AG09309 (cell line): ENCODE measurements at regions not wholly inside any gene's neighbourhood (a gene's known extent, or its start where the extent isn't known, plus 50 kb on each side); places are given as distances from the start of the nearest gene placed in this dataset.

ENCODE experiments used
- DNase-seq: peaks from one replicate; pipeline ENCODE4 v3.0.0-alpha.2; 2010; ENCODE audit warnings: low read depth
- H3K4me3 ChIP-seq: 2 replicates; pipeline ENCODE4 v1.5.1; 2011; ENCODE audit warnings: mild to moderate bottlenecking, low read depth, low read length, moderate library complexity; ENCODE audit not compliant: control insufficient read depth
- TF ChIP-seq, protein P1 (sequence below): IDR thresholded peaks from 2 replicates; pipeline ENCODE4 v1.5.1; 2011; ENCODE audit warnings: mild to moderate bottlenecking, low read depth, low read length, inconsistent platforms; ENCODE audit not compliant: insufficient read depth, control insufficient read depth; ENCODE audit errors: missing control alignments

DNA sequence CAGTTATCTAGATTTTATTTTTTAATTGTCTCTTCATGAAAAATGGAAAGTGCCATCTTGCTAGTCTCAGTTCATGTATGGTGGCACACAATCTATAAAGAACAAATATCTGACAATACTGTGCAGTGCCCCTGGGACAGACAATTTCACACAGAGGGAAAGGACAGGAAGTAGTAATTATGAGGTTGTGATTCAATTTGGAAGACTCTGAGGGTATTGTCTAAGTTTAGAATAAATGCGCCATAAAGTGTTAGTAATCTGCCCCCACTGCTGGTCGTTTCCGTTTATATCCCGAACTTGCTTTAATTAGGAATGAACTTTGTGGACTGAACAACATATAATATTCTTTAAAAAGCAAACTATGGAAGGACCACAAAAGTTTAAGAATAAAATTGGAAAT lies 196.4 kb upstream of the SLC24A5 start:
- TF ChIP-seq, protein P1, sequence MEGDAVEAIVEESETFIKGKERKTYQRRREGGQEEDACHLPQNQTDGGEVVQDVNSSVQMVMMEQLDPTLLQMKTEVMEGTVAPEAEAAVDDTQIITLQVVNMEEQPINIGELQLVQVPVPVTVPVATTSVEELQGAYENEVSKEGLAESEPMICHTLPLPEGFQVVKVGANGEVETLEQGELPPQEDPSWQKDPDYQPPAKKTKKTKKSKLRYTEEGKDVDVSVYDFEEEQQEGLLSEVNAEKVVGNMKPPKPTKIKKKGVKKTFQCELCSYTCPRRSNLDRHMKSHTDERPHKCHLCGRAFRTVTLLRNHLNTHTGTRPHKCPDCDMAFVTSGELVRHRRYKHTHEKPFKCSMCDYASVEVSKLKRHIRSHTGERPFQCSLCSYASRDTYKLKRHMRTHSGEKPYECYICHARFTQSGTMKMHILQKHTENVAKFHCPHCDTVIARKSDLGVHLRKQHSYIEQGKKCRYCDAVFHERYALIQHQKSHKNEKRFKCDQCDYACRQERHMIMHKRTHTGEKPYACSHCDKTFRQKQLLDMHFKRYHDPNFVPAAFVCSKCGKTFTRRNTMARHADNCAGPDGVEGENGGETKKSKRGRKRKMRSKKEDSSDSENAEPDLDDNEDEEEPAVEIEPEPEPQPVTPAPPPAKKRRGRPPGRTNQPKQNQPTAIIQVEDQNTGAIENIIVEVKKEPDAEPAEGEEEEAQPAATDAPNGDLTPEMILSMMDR = no peak
- no peak for DNase-seq
- H3K4me3 ChIP-seq = no peak overlapping the region

DNA sequence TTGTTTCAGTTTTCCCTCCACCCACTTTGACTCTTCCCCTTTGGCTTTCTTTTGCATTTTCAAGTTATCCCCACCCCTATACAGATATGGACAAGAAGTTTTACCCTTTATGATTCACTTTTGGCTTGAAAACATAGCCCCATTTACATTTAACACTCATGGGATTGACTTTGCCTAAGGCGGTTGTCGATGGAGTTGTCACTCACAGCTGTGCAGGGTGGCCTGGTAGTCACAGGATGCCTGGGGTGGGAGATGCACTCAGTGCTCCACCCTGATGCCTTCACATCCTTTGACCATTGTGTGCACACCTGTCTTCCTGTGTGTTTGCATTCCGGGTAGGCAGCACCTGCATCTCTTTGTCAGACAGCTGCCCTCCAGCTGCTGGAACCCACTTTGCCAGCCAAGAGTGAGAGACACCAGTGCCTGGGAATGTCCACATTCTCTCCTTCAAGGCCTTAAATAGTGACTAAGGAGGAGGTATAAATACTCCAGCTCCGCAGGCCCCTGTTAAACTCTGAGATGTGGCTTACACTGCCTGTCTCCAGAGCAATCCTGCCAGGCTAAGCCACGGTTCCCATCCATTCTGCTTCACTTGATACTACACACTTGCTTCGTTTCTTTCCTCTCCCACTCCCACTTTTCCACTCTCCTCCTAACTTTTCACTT lies 191.5 kb upstream of the SLC24A5 start:
- no peak for DNase-seq
- TF ChIP-seq, protein P1 = no peak
- H3K4me3 ChIP-seq = no peak overlapping the region

DNA sequence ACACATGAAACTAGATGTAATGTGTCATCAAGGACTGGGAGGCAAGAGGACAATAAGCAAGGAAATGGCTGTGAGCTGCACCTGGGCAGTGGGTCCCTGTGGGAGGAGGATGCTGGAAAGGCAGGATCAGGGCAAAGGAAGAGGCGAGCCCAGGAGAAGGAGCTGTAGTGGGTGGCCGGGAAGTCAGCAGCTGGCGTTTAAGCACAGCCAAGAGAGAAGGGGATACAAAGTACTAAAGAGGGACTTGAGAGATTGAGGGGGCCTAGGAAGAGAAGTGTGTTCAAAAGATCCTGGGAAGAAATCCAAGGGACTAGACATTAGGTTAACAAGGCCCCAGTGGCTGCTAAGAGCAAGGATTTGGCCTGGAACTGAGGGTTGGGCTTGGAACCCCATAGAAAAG lies 188.5 kb upstream of the SLC24A5 start:
- TF ChIP-seq, protein P1 = no peak
- H3K4me3 ChIP-seq = no peak overlapping the region
- no peak for DNase-seq

DNA sequence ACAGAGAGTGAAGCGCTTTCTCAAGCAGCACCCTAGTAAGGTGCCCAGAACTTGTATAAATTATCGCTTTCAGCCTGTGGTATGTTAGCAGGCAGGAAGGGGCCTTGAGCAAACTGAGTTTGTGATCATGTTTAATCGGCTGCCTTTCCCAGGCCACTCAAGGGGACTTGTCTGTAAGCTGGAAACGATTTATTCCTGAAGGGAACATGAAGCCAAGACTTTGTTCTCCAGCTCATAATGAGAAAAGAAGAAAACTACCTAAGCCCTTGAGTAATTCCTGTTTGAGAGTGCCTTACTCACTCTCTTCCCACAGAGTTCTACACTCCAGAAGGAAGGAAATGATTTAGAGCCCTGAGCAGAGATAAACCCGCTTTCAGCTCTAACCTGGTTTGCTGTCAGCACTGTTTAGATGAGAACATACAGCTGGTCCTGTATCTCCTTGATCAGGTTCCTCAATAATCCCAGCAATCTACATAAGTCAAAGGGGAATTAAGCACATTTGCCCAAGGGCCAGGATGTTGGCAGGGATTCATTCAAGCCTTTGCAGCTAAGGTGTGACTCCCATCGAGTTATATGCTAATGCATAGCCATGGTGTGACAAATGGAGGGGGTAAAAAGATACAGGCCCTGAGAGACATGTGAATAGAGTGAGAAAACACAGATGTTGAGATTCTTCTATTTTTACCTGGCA lies 187.7 kb upstream of the SLC24A5 start:
- TF ChIP-seq, protein P1 = no peak
- no peak overlapping the region for H3K4me3 ChIP-seq
- DNase-seq = no peak

DNA sequence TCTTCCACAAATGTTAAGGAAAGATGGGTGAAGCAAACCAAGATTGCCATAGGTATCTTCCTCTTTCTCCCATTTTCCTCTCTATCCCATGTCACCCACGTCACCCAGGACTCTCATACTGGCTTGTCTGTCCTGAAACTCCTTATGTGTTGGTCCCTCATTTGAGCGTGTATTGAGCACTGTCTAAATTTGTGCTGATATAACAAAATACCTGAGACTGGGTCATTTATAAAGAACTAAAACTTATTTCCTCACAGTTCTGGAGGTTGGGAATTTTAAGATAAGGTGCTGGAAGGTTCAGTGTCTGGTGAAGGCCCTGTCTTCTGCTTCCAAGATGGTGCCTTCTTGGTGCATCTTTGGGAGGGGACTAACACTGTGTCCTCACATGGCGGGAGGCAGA lies 186.9 kb upstream of the SLC24A5 start:
- no peak for DNase-seq
- TF ChIP-seq, protein P1 = no peak
- no peak overlapping the region for H3K4me3 ChIP-seq

DNA sequence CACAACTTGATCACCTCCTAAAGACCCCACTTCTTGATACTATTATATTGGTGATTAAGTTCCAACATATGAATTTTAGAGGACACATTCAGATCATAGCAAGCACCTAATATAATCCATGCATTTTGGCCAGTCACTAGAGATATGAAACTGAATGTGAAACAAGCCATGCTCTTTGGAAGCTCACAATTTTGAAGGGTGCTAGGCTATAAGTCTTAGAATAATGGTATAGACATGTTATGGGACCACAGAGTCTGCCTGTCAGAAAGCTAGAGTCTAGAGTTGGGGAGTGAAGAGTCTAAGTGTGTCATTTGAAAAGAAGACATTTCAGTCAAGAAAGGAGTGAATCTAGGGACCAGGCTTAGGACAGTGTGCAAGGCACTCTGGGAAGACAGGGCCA lies 186.4 kb upstream of the SLC24A5 start:
- DNase-seq = no peak
- no peak overlapping the region for H3K4me3 ChIP-seq
- TF ChIP-seq, protein P1 = no peak
